HepG2 (cell line): ENCODE measurements at regions not wholly inside any gene's neighbourhood (a gene's known extent, or its start where the extent isn't known, plus 50 kb on each side); places are given as distances from the start of the nearest gene placed in this dataset.

Source experiments
- ATAC-seq: fragments of 200-7000 bp; cut with Tn5 transposase; 3 replicates; pipeline ENCODE4 v1.9.1; 2020; ENCODE audit warnings: mild to moderate bottlenecking, moderate library complexity
- BruUV-seq: library from RNA; stranded (reverse); fragments of 400-500 nt; replicated peaks from 2 replicates; lab custom pipeline; 2021; lab: Mats Ljungman, UMichigan
- CTCF ChIA-PET: fragments of 300-600 bp; formaldehyde crosslinking; extraction: SDS; loops from one replicate; lab custom pipeline; 2021; ENCODE audit warnings: low total read pairs, inconsistent platforms, low intra/inter-chr PET ratio; lab: Yijun Ruan, JAX
- POLR2A ChIA-PET: fragments of 350-600 bp; sonication (Branson Sonifier 250); formaldehyde crosslinking; loops from one replicate; lab custom pipeline; 2020; ENCODE audit warnings: antibody characterized with exemption, inconsistent platforms; lab: Yijun Ruan, JAX
- DNase-seq: peaks from one replicate; pipeline ENCODE4 v3.0.0-alpha.2; 2015; ENCODE audit warnings: low spot score
- FAIRE-seq: peaks from 3 replicates; lab custom pipeline; 2011; peaks lifted over from hg19 to GRCh38; lab: Jason Lieb, UNC
- H2AFZ ChIP-seq: one replicate; pipeline ENCODE4 v1.6.1; 2011; ENCODE audit warnings: low read length, inconsistent platforms
- H3K27ac ChIP-seq: fragments of 300-600 bp; 3 replicates; pipeline ENCODE4 v1.8.0; 2011; ENCODE audit warnings: mixed run types, mild to moderate bottlenecking, mixed read lengths, low read length, inconsistent platforms; ENCODE audit not compliant: insufficient read depth; ENCODE audit errors: extremely low read length
- H3K27me3 ChIP-seq, 2 experiments: fragments of 200-600 bp in 1 of 2; 2 replicates in 1 of 2; 3 replicates in 1 of 2; pipeline versions ENCODE4 v1.6.0 to v1.8.0; 2011; ENCODE audit warnings: low read length in 2 of 2, mild to moderate bottlenecking in 2 of 2, moderate library complexity in 2 of 2, inconsistent platforms in 1 of 2; ENCODE audit not compliant: insufficient read depth in 2 of 2, control insufficient read depth in 1 of 2
- H3K36me3 ChIP-seq, 2 experiments: fragments of 200-600 bp in 1 of 2; replicated peaks in 1 of 2; 2 replicates in 1 of 2; 3 replicates in 1 of 2; pipeline versions ENCODE4 v1.5.1 to v1.8.0; 2011; ENCODE audit warnings: low read length in 2 of 2, inconsistent platforms in 1 of 2; ENCODE audit not compliant: insufficient read depth in 2 of 2, control insufficient read depth in 1 of 2
- H3K4me1 ChIP-seq: 2 replicates; pipeline ENCODE4 v1.5.1; 2012; ENCODE audit warnings: low read length, inconsistent platforms; ENCODE audit not compliant: insufficient read depth
- H3K4me2 ChIP-seq: 2 replicates; pipeline ENCODE4 v1.6.0; 2011; ENCODE audit warnings: low read depth, low read length, inconsistent platforms
- H3K4me3 ChIP-seq, 3 experiments: fragments of 200-600 bp in 1 of 3; sonication (generic), shearing (Covaris generic) in 1 of 3; replicated peaks in 1 of 3; 2 replicates each; pipeline ENCODE4 v1.5.1; 2011 to 2016; ENCODE audit warnings: low read length in 3 of 3, inconsistent platforms in 2 of 3, low read depth in 2 of 3, mild to moderate bottlenecking in 2 of 3, control low read depth in 1 of 3, mixed read lengths in 1 of 3; ENCODE audit not compliant: insufficient read depth in 1 of 3
- H3K79me2 ChIP-seq: one replicate; pipeline ENCODE4 v1.6.1; 2011; ENCODE audit warnings: low read length, inconsistent platforms; ENCODE audit not compliant: insufficient read depth
- H3K9ac ChIP-seq: 2 replicates; pipeline ENCODE4 v1.6.0; 2011; ENCODE audit warnings: mild to moderate bottlenecking, low read depth, low read length, inconsistent platforms; ENCODE audit not compliant: insufficient read depth
- H3K9me3 ChIP-seq: 2 replicates; pipeline ENCODE4 v1.5.1; 2012; ENCODE audit warnings: mild to moderate bottlenecking, low read length
- H4K20me1 ChIP-seq: 2 replicates; pipeline ENCODE4 v1.6.0; 2011; ENCODE audit warnings: inconsistent platforms, mild to moderate bottlenecking, low read length, moderate library complexity; ENCODE audit not compliant: insufficient read depth
- KDM5B ChIP-seq: sonication (generic); formaldehyde crosslinking; IDR thresholded peaks from 2 replicates; pipeline ENCODE4 v1.4.0; 2020; ENCODE audit warnings: missing genetic modification reagents, mild to moderate bottlenecking, borderline replicate concordance
- MXD4 ChIP-seq: IDR thresholded peaks from 2 replicates; pipeline ENCODE4 v1.6.1; 2016; ENCODE audit warnings: mild to moderate bottlenecking, missing biosample characterization, missing genetic modification reagents
- PAF1 ChIP-seq: IDR thresholded peaks from 2 replicates; pipeline ENCODE4 v1.6.1; 2016; ENCODE audit warnings: missing genetic modification reagents, missing compliant biosample characterization
- ZBTB1 ChIP-seq: sonication (generic); formaldehyde crosslinking; IDR thresholded peaks from 2 replicates; pipeline ENCODE4 v1.4.0; 2020; ENCODE audit warnings: missing genetic modification reagents, borderline replicate concordance
- ZNF530 ChIP-seq: sonication (generic); formaldehyde crosslinking; IDR thresholded peaks from 2 replicates; pipeline ENCODE4 v1.5.0; 2020; ENCODE audit warnings: low read depth, mild to moderate bottlenecking, missing genetic modification reagents
- ZNF670 ChIP-seq: sonication (generic); formaldehyde crosslinking; IDR thresholded peaks from 2 replicates; pipeline ENCODE4 v1.8.0; 2022; ENCODE audit warnings: mild to moderate bottlenecking, missing genetic modification reagents, borderline replicate concordance
- ZNF775 ChIP-seq: sonication (generic); formaldehyde crosslinking; IDR thresholded peaks from 2 replicates; pipeline ENCODE4 v1.4.0; 2020; ENCODE audit warnings: missing genetic modification reagents, mild to moderate bottlenecking, moderate library complexity, borderline replicate concordance
- WGBS: methylation state at CpG from one replicate; pipeline ENCODE4 v1.1.6; 2017; ENCODE audit warnings: low lambda C conversion rate; 5-methylcytosine and 5-hydroxymethylcytosine counted together
- in situ Hi-C: cut with HindIII; loops from 2 replicates; pipeline ENCODE4 v1.10.0; 2017; ENCODE audit warnings: low pct_unique_long_range_greater_than_20kb; ENCODE audit not compliant: extremely low pct_ligation_motif_present
- intact Hi-C: fragments of 100-400 bp; cut with micrococcal nuclease; formaldehyde crosslinking; loops from one replicate; pipeline ENCODE4 v1.10.0; 2022; ENCODE audit not compliant: unreplicated experiment
- TF ChIP-seq, protein P1 (sequence below): sonication (generic); formaldehyde crosslinking; IDR thresholded peaks from 2 replicates; pipeline ENCODE4 v1.4.0; 2020; ENCODE audit warnings: missing genetic modification reagents, borderline replicate concordance
- TF ChIP-seq, protein P2 (sequence below): sonication (generic); formaldehyde crosslinking; IDR thresholded peaks from 2 replicates; pipeline ENCODE4 v1.5.0; 2020; ENCODE audit warnings: missing genetic modification reagents
- TF ChIP-seq, protein P3 (sequence below): sonication (generic); formaldehyde crosslinking; conservative IDR thresholded peaks from 2 replicates; pipeline ENCODE4 v1.4.0; 2020; ENCODE audit warnings: missing genetic modification reagents
- TF ChIP-seq, protein P4 (sequence below), 2 experiments: sonication (generic) in 1 of 2; formaldehyde crosslinking in 1 of 2; IDR thresholded peaks; 2 replicates each; pipeline versions ENCODE4 v1.4.0 to v1.6.1; 2016 to 2020; ENCODE audit warnings: borderline replicate concordance in 1 of 2, low read depth in 1 of 2, mild to moderate bottlenecking in 1 of 2, missing genetic modification reagents in 1 of 2
- TF ChIP-seq, protein P5 (sequence below): sonication (generic); formaldehyde crosslinking; IDR thresholded peaks from 2 replicates; pipeline ENCODE4 v1.4.0; 2020; ENCODE audit warnings: mild to moderate bottlenecking, missing genetic modification reagents

DNA sequence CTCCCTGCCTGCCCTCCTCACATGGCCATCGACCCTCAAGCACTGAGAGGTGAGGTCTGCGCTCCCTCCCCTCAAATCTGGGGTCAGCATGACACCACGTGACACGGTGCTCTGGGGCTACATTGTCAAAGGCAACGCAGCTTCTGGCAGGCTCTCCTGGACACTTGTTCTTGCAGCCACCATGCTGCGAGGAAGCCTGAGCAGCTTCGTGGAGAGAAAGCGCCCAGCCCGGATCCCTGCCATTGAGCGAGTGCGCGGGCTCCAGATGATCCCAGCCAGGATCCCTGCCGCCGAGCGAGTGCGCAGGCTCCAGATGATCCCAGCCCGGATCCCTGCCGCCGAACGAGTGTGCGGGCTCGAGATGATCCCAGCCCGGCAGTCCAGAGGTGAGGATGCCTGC, 70.9 kb upstream of the METRNL start:
- Histone ChIP-seq H4K20me1 (no peaks in the 10 kb centered on the region), H3K27ac (no peak overlapping the region), H3K4me2 (no peak overlapping the region), H3K4me1 (no peaks in the 10 kb centered on the region), H3K79me2 (no peaks in the 10 kb centered on the region), H3K9ac (no peak overlapping the region), H3K9me3 (no peaks in the 10 kb centered on the region), H3K27me3 (no peaks in the 10 kb centered on the region), H3K4me3 (no peak overlapping the region), H2AFZ (no peak overlapping the region), H3K36me3 (peaks cover 20 to 22% of the 10 kb centered on the region in 2 experiments; a peak in 4 of 5 replicates)
- BruUV-seq: no TSS peak
- intact Hi-C loops (no loop called here), in situ Hi-C loops (no loop called here)
- ChIA-PET CTCF (no interaction called here), POLR2A (no interaction called here)
- ATAC-seq (no peak), DNase-seq (no peak), FAIRE-seq (no peak)
- WGBS: 92% methylated on average over 21 of the region's 23 CpGs
- no peak for TF ChIP-seq KDM5B (CRISPR knock-in tag)
- TF ChIP-seq, protein P1, sequence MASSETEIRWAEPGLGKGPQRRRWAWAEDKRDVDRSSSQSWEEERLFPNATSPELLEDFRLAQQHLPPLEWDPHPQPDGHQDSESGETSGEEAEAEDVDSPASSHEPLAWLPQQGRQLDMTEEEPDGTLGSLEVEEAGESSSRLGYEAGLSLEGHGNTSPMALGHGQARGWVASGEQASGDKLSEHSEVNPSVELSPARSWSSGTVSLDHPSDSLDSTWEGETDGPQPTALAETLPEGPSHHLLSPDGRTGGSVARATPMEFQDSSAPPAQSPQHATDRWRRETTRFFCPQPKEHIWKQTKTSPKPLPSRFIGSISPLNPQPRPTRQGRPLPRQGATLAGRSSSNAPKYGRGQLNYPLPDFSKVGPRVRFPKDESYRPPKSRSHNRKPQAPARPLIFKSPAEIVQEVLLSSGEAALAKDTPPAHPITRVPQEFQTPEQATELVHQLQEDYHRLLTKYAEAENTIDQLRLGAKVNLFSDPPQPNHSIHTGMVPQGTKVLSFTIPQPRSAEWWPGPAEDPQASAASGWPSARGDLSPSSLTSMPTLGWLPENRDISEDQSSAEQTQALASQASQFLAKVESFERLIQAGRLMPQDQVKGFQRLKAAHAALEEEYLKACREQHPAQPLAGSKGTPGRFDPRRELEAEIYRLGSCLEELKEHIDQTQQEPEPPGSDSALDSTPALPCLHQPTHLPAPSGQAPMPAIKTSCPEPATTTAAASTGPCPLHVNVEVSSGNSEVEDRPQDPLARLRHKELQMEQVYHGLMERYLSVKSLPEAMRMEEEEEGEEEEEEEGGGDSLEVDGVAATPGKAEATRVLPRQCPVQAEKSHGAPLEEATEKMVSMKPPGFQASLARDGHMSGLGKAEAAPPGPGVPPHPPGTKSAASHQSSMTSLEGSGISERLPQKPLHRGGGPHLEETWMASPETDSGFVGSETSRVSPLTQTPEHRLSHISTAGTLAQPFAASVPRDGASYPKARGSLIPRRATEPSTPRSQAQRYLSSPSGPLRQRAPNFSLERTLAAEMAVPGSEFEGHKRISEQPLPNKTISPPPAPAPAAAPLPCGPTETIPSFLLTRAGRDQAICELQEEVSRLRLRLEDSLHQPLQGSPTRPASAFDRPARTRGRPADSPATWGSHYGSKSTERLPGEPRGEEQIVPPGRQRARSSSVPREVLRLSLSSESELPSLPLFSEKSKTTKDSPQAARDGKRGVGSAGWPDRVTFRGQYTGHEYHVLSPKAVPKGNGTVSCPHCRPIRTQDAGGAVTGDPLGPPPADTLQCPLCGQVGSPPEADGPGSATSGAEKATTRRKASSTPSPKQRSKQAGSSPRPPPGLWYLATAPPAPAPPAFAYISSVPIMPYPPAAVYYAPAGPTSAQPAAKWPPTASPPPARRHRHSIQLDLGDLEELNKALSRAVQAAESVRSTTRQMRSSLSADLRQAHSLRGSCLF (CRISPR knock-in tag): no peak
- TF ChIP-seq, protein P2, sequence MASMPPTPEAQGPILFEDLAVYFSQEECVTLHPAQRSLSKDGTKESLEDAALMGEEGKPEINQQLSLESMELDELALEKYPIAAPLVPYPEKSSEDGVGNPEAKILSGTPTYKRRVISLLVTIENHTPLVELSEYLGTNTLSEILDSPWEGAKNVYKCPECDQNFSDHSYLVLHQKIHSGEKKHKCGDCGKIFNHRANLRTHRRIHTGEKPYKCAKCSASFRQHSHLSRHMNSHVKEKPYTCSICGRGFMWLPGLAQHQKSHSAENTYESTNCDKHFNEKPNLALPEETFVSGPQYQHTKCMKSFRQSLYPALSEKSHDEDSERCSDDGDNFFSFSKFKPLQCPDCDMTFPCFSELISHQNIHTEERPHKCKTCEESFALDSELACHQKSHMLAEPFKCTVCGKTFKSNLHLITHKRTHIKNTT (CRISPR knock-in tag): no peak
- TF ChIP-seq MXD4 (CRISPR knock-in tag): no peak
- TF ChIP-seq ZNF670 (CRISPR knock-in tag): no peak
- TF ChIP-seq, protein P3, sequence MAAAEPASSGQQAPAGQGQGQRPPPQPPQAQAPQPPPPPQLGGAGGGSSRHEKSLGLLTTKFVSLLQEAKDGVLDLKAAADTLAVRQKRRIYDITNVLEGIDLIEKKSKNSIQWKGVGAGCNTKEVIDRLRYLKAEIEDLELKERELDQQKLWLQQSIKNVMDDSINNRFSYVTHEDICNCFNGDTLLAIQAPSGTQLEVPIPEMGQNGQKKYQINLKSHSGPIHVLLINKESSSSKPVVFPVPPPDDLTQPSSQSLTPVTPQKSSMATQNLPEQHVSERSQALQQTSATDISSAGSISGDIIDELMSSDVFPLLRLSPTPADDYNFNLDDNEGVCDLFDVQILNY (CRISPR knock-in tag): no peak
- TF ChIP-seq ZBTB1 (CRISPR knock-in tag): no peak
- no peak for TF ChIP-seq PAF1
- TF ChIP-seq ZNF775: no peak
- TF ChIP-seq, protein P4, sequence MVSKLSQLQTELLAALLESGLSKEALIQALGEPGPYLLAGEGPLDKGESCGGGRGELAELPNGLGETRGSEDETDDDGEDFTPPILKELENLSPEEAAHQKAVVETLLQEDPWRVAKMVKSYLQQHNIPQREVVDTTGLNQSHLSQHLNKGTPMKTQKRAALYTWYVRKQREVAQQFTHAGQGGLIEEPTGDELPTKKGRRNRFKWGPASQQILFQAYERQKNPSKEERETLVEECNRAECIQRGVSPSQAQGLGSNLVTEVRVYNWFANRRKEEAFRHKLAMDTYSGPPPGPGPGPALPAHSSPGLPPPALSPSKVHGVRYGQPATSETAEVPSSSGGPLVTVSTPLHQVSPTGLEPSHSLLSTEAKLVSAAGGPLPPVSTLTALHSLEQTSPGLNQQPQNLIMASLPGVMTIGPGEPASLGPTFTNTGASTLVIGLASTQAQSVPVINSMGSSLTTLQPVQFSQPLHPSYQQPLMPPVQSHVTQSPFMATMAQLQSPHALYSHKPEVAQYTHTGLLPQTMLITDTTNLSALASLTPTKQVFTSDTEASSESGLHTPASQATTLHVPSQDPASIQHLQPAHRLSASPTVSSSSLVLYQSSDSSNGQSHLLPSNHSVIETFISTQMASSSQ (IDR thresholded peaks at IDR 0.05; ENCODE audit: low read depth): no peak
- TF ChIP-seq, protein P4 (CRISPR knock-in tag; IDR thresholded peaks at IDR 0.05; ENCODE audit: borderline replicate concordance): no peak
- no peak for TF ChIP-seq ZNF530 (CRISPR knock-in tag)
- TF ChIP-seq, protein P5, sequence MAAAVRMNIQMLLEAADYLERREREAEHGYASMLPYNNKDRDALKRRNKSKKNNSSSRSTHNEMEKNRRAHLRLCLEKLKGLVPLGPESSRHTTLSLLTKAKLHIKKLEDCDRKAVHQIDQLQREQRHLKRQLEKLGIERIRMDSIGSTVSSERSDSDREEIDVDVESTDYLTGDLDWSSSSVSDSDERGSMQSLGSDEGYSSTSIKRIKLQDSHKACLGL (CRISPR knock-in tag): no peak
